ENCODE measurements at regions not wholly inside any gene's neighbourhood (a gene's known extent, or its start where the extent isn't known, plus 50 kb on each side); places are given as distances from the start of the nearest gene placed in this dataset.

GRCh38 chr17:5775098-5775497, 190.8 kb upstream of the NLRP1 start:
- no peak overlapping the region for H3K4me3 ChIP-seq (ENCODE audit: insufficient read depth, low read depth, low read length)
- H4K8ac ChIP-seq (ENCODE audit: low read depth in 2 of 2, low read length in 2 of 2): no peak overlapping the region
- no peak overlapping the region for H3K23ac ChIP-seq (ENCODE audit: low read depth, low read length)
- H4K20me1 ChIP-seq (ENCODE audit: insufficient read depth, low read length): no peaks in the 10 kb centered on the region
- no peaks in the 10 kb centered on the region for H3K36me3 ChIP-seq (ENCODE audit: control insufficient read depth, insufficient read depth, low read length)
- no peak overlapping the region for H2BK20ac ChIP-seq (ENCODE audit: low read depth, low read length)
- no peak overlapping the region for H2BK120ac ChIP-seq (ENCODE audit: low read depth, low read length)
- no peak overlapping the region for H3K27ac ChIP-seq (ENCODE audit: insufficient read depth, low read length)
- no peak for TF ChIP-seq RFX5 (IDR thresholded peaks at IDR 0.05; ENCODE audit: low read depth, low read length)
- no peak overlapping the region for H3K56ac ChIP-seq (ENCODE audit: extremely low read depth, insufficient read depth, low read length)
- DNase-seq (no peak), ATAC-seq (ENCODE audit: low read depth) (no peak)
- H4K5ac ChIP-seq (ENCODE audit: low read depth, low read length): no peak overlapping the region
- no peaks in the 10 kb centered on the region for H3K9me1 ChIP-seq (ENCODE audit: insufficient read depth, low read length)
- dilution Hi-C loops (cut with HindIII; ENCODE audit: low sequenced_read_pairs, unreplicated experiment) (no loop called here), intact Hi-C loops (cut with micrococcal nuclease) (no loop called here), in situ Hi-C loops (cut with MboI; ENCODE audit: low sequenced_read_pairs) (no loop called here)
- no peaks in the 10 kb centered on the region for H3K9me3 ChIP-seq (ENCODE audit: control insufficient read depth, insufficient read depth, low read length)
- no peak overlapping the region for H2BK5ac ChIP-seq (ENCODE audit: low read depth, low read length, poor library complexity, severe bottlenecking)
- H3K79me1 ChIP-seq (ENCODE audit: low read depth in 1 of 2, low read length in 2 of 2): no peaks in the 10 kb centered on the region
- CTCF ChIA-PET: interaction anchor here (1.4 kb wide), 1 partner anchor 10 kb away, joined by 3 read pairs; no protein-coding TSS in a partner anchor
- no peak overlapping the region for H3K9ac ChIP-seq (ENCODE audit: low read depth, low read length)
- H2AK9ac ChIP-seq (replicated peaks; ENCODE audit: low read depth, low read length, poor library complexity): no peak overlapping the region
- no peak overlapping the region for H3K4me2 ChIP-seq (ENCODE audit: low read depth, low read length)
- no peak overlapping the region for H2AFZ ChIP-seq (replicated peaks; ENCODE audit: low read length, poor library complexity)
- no peak overlapping the region for H3K4ac ChIP-seq (ENCODE audit: low read depth, low read length)
- POLR2A ChIA-PET (ENCODE audit: unreplicated experiment): no interaction called here
- no peak overlapping the region for H3K18ac ChIP-seq (ENCODE audit: low read depth, low read length)
- H2AK5ac ChIP-seq (ENCODE audit: low read depth, low read length): no peak overlapping the region
- no TSS peak for BruUV-seq (replicated peaks)
- no peak overlapping the region for H4K91ac ChIP-seq (ENCODE audit: insufficient read depth, low read depth, low read length)
- WGBS, 2 experiments (ENCODE audit: extremely low coverage in 2 of 2, insufficient read length in 1 of 2): 80% methylated on average over 1 of the region's 8 CpGs; no CpG with 5 or more reads in 1 of the 2 experiments
- H3K4me1 ChIP-seq (ENCODE audit: control insufficient read depth, insufficient read depth, low read length): peaks cover 3% of the 10 kb centered on the region; the same call in 1 of the 2 replicates
- H3K27me3 ChIP-seq (ENCODE audit: control insufficient read depth, insufficient read depth, low read length): peaks cover 11% of the 10 kb centered on the region
- H3K14ac ChIP-seq (replicated peaks; ENCODE audit: low read depth, low read length): no peak overlapping the region
- H2BK15ac ChIP-seq (ENCODE audit: low read depth, low read length): no peak overlapping the region
